Gastroesophageal sphincter (tissue), 3 donors: ENCODE measurements at regions not wholly inside any gene's neighbourhood (a gene's known extent, or its start where the extent isn't known, plus 50 kb on each side); places are given as distances from the start of the nearest gene placed in this dataset.

ENCODE experiments used
- CTCF ChIP-seq, 4 experiments: fragments of 200-600 bp in 2 of 4; fragments of 450-650 bp in 2 of 4; sonication (generic) in 1 of 4; IDR thresholded peaks; one replicate each; pipeline ENCODE4 v1.5.1; 2017 to 2019; ENCODE audit warnings: antibody characterized with exemption in 4 of 4, mild to moderate bottlenecking in 2 of 4, moderate library complexity in 2 of 4
- EP300 ChIP-seq: sonication (generic); formaldehyde crosslinking; IDR thresholded peaks from one replicate; pipeline ENCODE4 v1.6.1; 2017; ENCODE audit warnings: antibody characterized with exemption, mild to moderate bottlenecking
- POLR2A ChIP-seq, 2 donors: fragments of 450-650 bp; IDR thresholded peaks; one replicate each; pipeline ENCODE4 v1.6.1; 2017; ENCODE audit warnings: antibody characterized with exemption in 2 of 2, mild to moderate bottlenecking in 2 of 2, moderate library complexity in 1 of 2

GRCh38 chr12:60308366-60308991 lies 712.6 kb downstream of the SLC16A7 start:
- no peak for TF ChIP-seq CTCF (IDR thresholded peaks at IDR 0.05)
- TF ChIP-seq POLR2A (IDR thresholded peaks at IDR 0.05) = no peak
- no peak for TF ChIP-seq EP300
